HG03097 (cell line): ENCODE measurements at regions not wholly inside any gene's neighbourhood (a gene's known extent, or its start where the extent isn't known, plus 50 kb on each side); places are given as distances from the start of the nearest gene placed in this dataset.
"Not testable (repeated sequence)": the region's sequence is repeated elsewhere in the genome, so short reads cannot be mapped to it uniquely, and the experiment has no call there.

ENCODE experiments used
- ATAC-seq: cut with Tn5 transposase; IDR thresholded peaks from one replicate; pipeline ENCODE4 v1.9.1; 2021; ENCODE audit not compliant: unreplicated experiment, low FRiP score

DNA sequence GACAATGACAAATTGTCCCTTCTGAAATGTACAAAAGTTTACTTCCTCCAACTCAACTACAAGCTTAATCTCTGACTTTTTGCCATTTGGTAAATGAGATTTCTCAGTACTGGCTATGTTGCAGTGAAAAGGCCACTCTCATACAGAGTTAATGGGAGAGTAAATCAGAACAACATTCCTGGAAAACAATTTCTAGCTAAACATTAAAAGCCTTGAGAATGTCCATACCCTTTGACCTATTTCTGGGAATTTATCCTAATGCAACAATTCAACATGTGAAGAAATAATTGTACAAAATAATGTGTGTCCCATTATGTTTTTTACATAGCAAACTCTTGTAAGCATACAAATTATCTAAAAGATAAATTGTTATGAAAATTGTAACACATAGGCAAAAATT is 56.3 kb upstream of the SPEF2 start:
- no peak for ATAC-seq

DNA sequence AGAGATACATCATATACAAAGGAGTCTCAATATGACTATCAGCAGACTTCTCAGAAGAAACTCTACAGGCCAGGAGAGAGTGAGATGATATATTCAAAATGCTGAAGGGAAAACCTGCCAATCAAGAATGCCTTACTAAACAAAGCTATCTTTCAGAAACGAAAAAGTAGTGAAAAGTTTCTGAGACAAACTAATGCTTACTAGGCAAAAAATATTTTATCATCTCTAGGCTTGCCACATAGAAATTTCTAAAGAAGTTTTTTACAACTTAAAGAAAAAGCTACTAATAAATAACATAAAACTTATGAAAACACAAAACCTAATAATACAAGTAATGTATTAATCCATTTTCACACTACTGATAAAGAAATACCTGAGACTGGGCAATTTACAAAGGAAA is 59.9 kb upstream of the SPEF2 start:
- ATAC-seq = no peak

DNA sequence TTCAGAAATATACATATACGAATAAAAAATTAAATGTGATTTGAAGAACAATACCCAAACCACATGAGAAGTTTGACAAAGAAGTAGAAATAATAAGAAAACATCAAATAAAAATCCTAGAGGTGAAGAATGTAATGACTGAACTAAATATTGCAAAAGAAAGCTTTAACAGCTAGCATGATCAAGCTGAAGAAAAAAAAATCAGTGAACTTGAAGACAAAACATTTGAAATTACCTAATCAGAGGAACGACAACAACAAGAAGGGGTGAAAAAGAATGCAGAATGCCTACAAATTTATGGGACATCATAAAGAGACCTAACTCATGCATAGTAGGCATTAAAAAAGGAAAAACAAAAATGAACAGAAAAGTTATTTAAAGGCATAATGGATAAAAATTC is 60.5 kb upstream of the SPEF2 start:
- ATAC-seq = no peak

DNA sequence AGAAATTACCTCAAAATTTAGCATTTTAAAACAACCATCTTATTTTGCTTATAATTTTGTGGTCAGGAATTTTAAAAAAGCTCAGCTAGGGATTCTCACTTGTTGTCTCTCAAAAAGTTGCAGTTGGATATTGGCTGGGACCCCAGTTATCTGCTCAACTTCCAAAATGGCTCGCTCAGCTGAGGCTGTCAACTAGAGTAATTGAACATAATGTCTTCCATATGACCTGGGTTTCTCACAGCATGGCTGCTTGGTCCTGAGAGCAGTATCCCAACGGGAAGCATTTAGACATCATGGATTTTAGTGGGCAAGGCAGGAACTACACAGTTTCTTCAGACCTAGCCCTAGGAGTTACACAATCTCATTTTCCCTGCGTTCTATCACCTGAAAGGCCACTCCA is 63.6 kb upstream of the SPEF2 start:
- ATAC-seq = no peak

DNA sequence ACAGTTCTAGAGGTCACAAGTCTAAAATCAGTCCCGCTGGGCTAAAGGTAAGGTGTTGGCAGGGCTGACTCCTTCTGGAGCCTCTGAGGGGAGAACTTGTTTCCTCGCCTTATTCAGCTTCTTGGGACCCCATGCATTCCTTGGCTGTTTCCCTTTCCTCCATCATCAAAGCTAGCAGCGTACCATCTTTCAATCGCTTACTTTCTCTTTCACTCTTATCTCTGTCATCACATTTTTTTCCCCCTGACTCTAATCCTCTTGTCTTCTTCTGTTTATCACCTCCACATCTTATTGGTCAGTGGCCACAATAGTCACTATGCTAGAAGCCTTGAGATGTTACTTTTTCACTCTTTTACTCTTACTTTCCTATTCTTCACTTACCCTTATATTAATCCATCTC is 72.5 kb upstream of the SPEF2 start:
- no peak for ATAC-seq

DNA sequence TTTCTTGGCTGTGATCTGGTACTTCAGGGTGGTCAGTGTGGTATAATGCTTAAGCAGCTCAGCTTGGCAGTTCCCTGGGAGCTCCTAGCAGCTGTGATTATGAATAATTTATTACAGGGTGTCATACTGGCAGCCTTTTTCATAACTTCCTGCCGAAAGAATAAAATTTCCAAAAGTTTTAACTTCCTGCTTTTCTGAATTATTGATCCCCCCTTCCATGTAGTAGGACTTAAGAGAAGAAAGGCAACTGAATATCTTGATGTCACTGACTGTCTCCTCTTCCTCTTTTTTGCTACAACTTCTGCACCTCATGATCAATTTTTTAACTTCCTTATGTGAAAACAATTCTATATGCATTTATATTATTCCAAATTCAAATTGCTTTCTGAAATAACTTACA is 74.3 kb upstream of the SPEF2 start:
- no peak for ATAC-seq

DNA sequence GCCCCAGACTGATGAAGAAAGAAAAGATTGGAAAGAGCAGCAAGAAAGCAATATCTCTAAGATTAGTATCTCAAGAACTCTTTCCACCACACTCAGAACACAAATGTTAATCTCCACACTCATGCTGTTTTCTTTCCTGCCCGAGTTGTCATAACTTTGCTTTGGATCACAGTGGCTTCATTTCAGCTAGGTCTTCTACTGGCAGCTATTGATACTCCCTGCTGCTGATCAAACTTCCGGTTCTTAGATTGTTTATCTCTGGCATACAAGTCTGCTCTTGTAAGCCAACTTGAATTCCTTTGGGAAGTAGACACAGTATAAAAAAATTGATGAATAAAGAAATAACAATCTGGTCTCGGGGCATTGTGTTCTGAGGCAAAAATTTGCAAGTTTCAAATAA is 77.7 kb upstream of the SPEF2 start:
- ATAC-seq = no peak

DNA sequence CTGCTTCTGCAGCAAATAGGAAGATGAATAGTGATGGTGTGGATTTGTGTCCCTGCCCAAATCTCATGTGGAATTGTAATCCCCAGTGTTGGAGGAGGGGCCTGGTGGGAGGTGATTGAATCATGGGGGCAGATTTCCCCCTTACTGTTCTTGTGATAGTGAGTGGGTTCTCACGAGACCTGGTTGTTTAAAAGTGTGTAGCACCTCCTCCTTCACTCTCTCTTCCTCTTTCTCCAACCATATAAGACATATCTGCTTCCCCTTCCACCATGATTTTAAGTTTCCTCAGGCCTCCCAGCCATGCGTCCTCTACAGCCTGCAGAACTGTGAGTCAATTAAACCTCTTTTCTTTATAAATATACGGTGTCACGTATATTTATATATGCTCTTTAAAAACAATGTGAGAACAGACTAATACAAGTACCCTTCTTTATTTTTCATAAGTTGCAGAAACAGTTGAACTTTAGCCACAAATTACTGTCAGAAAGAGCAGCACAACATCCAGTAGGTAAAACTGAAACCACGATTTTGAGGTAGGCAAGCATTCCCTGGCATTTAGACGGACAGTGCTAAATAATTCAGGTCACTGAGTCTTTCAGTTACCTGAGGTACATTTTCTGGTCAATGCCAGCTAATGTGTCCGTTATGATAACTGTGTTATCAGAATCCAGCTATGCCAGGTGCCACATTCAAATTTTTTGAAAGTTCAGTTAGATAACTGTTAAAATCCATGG is 79.3 kb upstream of the SPEF2 start:
- no peak for ATAC-seq

DNA sequence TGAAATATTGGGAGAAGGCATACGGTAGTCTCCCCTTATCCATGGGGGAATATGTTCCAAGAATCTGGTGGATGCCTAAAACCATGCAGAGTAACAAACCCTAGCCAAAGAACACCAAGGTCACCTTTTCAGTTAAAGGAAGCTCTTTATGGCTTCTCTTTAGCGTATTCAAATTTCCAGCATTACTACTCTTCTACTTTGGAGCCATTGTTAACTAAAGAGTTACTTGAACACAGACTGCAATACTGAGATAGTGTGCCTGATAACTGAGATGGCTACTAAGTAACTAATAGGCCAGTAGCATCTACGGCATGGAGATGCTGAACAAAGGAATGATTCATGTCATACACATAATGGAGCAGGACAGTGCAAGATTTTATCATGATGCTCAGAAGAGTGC is 84.5 kb upstream of the SPEF2 start:
- ATAC-seq = no peak

DNA sequence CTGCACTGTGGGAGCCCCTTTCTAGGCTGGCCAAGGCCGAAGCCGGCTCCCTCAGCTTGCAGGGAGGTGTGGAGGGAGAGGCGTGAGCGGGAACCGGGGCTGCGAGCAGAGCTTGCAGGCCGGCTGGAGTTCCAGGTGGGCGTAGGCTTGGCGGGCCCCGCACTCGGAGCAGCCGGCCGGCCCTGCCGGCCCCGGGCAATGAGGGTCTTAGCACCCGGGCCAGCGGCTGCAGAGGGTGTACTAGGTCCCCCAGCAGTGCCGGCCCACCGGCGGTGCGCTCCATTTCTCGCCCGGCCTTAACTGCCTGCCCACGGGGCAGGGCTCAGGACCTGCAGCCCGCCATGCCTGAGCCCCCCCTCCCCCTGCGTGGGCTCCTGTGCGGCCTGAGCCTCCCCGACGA is 86.1 kb upstream of the SPEF2 start:
- not testable (repeated sequence) for ATAC-seq

DNA sequence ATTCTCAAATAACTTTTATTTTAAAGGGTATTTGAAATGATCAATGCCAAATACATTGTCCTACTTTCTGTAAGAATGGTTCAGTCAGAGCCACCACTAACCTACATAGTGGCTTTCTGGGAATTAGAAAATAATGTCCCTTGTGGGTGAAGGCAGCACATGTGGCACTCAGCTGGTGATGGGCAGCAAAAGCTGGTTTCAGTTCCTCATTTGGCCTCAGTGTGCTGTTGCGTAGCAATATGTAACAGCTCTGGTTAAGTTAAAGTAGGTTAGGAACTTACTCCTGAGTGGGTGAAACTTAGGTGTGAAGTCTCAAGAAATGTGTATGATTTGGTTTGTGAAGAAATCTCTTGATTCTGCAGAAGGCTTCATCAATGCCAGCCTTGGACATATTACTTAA is 99.6 kb upstream of the SPEF2 start:
- ATAC-seq = peak; percentile 99

DNA sequence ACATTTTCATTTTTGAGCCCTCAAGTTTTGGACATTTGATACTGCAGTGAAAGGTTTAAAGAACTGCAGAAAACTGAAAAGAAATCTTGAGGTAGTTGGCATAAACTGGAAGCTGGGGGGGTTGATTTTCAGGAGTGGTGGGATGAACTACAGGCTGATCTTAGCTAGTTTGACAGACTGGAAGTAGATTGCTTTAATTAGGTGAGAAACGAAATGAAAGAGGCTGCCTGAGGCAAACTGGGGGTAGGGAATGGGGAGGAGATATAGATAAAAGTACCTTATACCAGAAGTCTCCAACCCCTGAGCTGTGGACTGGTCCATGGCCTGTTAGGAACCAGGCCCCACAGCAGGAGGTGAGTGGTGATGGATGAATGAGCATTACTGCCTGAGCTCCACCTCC is 101.4 kb upstream of the SPEF2 start:
- ATAC-seq = no peak

DNA sequence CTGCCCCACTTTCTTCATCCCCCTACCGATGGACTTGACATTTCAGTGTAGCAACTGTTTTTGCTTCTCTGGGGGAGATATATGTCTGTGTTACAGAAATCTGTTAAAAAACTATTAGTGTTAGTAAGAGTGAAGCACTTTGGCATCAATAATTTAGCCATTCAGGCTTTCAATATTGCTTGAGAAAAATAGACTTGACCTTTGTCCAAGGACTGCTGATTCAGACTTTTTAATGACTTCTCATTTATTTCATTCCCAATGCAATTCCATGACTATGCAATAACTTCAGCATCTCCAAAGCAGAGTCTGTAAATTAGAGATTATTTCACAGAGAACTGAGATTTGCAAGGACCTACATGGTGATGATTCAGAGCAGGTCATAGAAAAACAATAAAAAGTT is 104.1 kb upstream of the SPEF2 start:
- ATAC-seq = no peak

DNA sequence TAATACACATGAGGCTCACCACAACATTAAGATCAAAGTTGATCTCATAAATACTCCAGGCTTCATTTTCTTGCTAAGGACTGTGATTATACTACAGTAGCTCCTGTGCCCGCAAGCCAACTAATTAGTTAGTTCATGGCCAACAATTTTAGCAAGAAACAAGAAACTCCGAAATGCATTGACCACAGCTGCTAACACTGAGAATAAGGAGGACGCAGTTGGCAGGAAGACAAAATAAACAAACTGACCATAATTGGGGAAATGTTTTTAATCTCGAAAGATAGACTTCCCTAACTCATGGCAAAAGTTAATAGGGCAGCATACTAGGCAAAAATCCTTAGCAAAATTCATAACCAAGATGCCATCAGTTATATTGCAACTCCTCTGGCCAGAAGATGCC is 115.5 kb upstream of the SPEF2 start:
- ATAC-seq = no peak

DNA sequence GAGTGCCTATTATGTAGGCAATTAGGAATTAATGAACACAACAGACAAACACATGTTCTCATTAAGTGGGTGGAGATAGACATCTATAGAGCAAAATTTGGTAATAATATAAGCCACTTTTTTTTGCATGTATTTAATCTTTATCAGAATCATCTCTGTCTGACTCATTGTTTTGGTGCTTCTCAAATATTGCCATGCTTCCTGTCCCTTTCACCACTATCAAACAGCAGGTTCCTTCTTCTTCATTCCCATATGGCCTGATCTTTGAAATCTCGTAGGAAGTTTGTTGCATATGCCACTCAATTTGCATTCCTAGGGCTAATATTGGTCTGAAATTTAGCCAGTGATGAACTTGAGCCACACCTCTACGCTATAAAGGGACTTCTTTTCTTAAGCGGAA is 128.9 kb upstream of the SPEF2 start:
- no peak for ATAC-seq

DNA sequence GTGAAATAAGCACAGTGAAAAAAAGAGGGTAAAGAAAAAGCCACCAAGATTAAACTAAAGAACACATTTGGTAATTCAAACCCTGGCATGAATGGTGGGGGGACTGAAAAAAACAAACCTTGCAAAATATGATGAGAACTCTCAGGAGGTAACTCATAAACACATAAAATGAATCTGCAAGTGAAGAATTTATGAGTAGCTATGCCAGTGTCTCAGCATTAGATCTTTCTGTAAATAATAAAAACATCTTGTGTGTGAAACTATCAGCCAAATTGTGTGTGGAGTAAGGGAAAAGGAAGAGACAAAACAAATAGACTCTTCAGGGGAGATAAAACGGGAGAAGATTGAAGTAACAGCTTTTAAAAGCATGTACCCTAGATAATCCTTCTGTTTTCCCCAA is 129.6 kb upstream of the SPEF2 start:
- no peak for ATAC-seq

DNA sequence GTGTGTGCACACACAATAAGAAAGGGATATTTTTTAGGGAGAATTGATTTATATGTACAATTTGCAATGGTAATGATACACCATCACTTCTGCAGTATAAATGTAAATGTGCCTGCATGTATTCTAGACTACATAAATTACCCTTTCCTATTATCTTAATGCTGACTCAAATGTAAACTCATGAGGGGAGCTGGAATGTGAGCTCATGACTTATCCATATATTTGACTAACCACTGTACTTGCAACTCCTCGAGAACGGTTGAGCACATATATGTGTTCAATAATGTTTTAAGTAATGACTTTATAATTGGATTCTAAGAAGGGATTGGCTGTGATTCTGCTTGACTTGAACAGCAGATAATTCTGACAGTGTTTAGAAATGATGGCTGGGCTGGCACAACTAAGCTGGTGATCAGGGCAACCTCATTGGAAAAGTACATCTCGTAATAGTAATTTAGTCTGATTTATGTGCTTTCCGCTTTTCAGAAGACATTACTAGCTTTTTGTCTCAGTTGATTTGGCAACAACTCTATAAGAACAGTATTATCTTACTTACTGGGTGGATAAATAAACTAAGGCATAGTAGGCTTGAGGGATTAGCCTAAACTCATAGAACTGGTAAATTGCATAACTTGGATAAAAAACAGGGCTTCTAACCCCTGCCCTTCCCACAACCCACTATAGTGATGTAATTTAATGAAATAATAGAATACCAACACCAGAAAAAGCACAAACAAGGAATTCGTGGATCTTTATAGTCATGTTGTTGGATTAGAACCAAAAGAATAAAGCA is 130.2 kb upstream of the SPEF2 start:
- no peak for ATAC-seq

DNA sequence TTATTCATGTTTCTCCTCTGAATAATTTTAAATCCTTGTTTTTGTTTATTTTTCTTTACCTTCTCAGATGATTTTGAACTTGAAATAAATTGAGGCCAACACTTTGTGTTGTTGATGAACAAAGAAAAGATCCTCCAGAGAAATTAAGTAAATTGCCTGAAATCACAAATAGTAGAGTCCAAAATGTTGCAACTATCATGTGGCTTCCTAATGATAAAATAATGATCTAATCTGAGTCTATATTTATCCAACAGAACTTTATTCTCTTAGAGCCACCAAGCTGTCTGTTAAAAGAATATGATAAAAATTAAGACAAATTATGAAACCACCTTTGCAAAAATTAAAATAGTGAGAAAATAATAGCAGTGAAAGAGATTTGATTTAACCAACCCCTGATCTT is 132.2 kb upstream of the SPEF2 start:
- ATAC-seq = no peak

DNA sequence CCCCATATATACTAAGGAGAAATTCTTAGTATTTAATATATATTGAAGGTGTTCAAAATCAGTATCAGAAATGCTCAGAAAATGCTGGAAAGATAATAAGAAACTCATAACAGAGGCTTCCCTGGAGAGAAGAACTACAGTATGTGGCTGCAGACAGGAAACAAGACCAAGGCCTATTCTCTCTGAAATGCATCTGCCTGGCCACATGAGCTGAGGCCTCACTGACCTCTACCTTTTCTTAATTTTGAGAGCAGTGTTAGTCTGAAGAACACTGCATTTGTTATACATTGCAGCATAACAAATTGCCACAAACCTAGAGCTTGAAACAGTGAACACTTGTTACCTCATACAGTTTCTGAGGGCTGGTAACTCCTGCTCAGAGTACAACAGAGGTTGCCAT is 133.4 kb upstream of the SPEF2 start:
- peak; percentile 49 for ATAC-seq

DNA sequence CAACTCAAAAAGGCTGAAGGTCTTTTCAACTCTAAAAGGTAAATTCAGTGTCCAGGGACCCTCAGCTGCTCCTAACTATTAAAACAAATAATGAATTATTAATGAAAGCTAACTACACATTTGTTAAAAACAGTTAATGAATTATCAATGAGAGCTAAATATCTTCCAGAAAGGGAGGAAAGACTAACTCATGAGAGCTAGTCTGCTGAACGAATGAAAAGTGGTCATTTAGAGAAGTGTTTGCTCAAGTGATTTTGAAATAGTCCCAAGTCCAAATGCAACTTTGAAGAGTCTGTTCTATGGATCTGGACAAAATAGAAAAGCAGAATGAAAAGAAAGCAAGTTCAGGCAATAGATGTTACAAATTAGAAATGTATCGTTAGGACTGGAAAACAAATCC is 133.9 kb upstream of the SPEF2 start:
- no peak for ATAC-seq

DNA sequence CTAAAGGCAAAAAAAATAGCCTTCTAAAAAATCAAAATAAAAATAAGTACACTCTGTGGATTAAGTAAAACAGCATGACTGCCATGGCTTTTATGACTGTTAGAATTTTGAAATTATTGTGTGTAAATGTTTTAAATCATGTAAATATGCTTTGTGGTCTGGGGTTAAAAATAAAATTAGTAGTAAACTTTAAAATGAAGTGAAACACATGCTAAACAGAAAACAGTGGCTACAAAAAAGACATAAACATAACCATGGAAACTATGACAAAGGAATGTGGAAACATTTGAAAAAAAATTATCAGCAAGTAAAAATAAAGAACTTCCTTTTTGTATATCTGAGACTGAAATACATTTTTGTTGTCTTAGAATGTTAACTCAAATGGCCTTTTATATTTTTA is 134.5 kb upstream of the SPEF2 start:
- no peak for ATAC-seq

DNA sequence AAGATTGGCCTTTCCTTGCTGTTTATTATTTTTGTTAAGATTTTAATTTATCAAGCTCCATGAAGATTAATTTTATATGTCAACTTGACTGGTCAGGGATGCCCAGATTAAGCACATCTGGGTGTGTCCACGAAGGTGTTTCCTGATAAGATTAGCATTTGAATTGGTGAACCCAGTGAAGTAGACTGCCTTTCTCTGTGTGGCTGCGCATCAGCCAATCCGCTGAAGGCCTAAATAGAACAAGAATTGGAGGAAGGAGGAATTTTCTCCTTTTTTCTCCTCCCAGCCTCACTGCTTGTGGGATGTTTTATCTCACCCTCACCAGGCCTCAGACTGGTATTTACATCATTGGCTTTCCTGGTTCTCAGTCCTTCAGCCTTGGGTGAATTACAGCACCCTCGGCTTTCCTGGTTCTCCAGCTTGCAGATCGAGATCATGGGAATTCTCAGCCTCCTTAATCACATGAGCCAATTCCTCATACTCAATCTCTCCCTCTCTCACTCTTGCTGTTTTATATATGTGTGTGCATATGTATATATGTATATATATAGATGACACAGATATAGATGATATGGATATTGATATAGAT is 135.4 kb upstream of the SPEF2 start:
- no peak for ATAC-seq
